ENCODE measurements at regions not wholly inside any gene's neighbourhood (a gene's known extent, or its start where the extent isn't known, plus 50 kb on each side); places are given as distances from the start of the nearest gene placed in this dataset.

GRCh38 chr10:129320340-129320739 lies 146.7 kb upstream of the MGMT start:
- no peak for TF ChIP-seq CTCF (IDR thresholded peaks at IDR 0.05; ENCODE audit: insufficient read depth, low read depth, low read length, missing control alignments)
- H3K4me3 ChIP-seq (ENCODE audit: low read length) = no peak overlapping the region
- peak; percentile 46 for DNase-seq (ENCODE audit: low read depth)

GRCh38 chr10:129321727-129322126 lies 145.3 kb upstream of the MGMT start:
- no peak overlapping the region for H3K4me3 ChIP-seq (ENCODE audit: low read length)
- TF ChIP-seq CTCF (IDR thresholded peaks at IDR 0.05; ENCODE audit: insufficient read depth, low read depth, low read length, missing control alignments) = no peak
- no peak for DNase-seq (ENCODE audit: low read depth)

GRCh38 chr10:129322933-129323820 lies 143.9 kb upstream of the MGMT start:
- DNase-seq (ENCODE audit: low read depth) = no peak
- no peak overlapping the region for H3K4me3 ChIP-seq (ENCODE audit: low read length)
- no peak for TF ChIP-seq CTCF (IDR thresholded peaks at IDR 0.05; ENCODE audit: insufficient read depth, low read depth, low read length, missing control alignments)

GRCh38 chr10:129323879-129324278 lies 143.2 kb upstream of the MGMT start:
- no peak for DNase-seq (ENCODE audit: low read depth)
- no peak for TF ChIP-seq CTCF (IDR thresholded peaks at IDR 0.05; ENCODE audit: insufficient read depth, low read depth, low read length, missing control alignments)
- no peak overlapping the region for H3K4me3 ChIP-seq (ENCODE audit: low read length)

GRCh38 chr10:129325893-129326292 lies 141.1 kb upstream of the MGMT start:
- TF ChIP-seq CTCF (IDR thresholded peaks at IDR 0.05; ENCODE audit: insufficient read depth, low read depth, low read length, missing control alignments) = no peak
- no peak overlapping the region for H3K4me3 ChIP-seq (ENCODE audit: low read length)
- DNase-seq (ENCODE audit: low read depth) = no peak

- DNase-seq (ENCODE audit: low read depth) = peak; percentile 79
- TF ChIP-seq CTCF (IDR thresholded peaks at IDR 0.05; ENCODE audit: insufficient read depth, low read depth, low read length, missing control alignments) = no peak
- H3K4me3 ChIP-seq (ENCODE audit: low read length) = no peak overlapping the region
Measured at GRCh38 chr10:129328546-129328945, 138.5 kb upstream of the MGMT start.

All from epithelial cell of esophagus (primary cell).